T47D (cell line): ENCODE measurements at regions not wholly inside any gene's neighbourhood (a gene's known extent, or its start where the extent isn't known, plus 50 kb on each side); places are given as distances from the start of the nearest gene placed in this dataset.
A peak's percentile ranks its signal among the peaks of the same experiment; 100 is the strongest.

Source experiments
- DNase-seq, 2 experiments: peaks; one replicate each; pipeline versions ENCODE4 v3.0.0 to v3.0.0-alpha.2; 2011 to 2012; ENCODE audit warnings: low read depth in 1 of 2, low spot score in 1 of 2
- JUND ChIP-seq: IDR thresholded peaks from 2 replicates; pipeline ENCODE4 v1.6.1; 2012; ENCODE audit warnings: low read depth
- in situ Hi-C: cut with HindIII; loops from 2 replicates; pipeline ENCODE4 v1.10.0; 2016; ENCODE audit warnings: low sequenced_read_pairs, low pct_unique_long_range_greater_than_20kb

- in situ Hi-C loops: no loop called here
- no peak for TF ChIP-seq JUND
- DNase-seq: no peak
Measured at GRCh38 chr19:31147234-31147633, 202.0 kb downstream of the TSHZ3 start.

GRCh38 chr19:31146546-31147183 lies 202.6 kb downstream of the TSHZ3 start:
- TF ChIP-seq JUND: no peak
- in situ Hi-C loops: no loop called here
- no peak for DNase-seq

- TF ChIP-seq JUND: no peak
Measured at GRCh38 chr19:31146015-31146414, 203.2 kb downstream of the TSHZ3 start.

GRCh38 chr19:31145007-31145406 lies 204.2 kb downstream of the TSHZ3 start:
- in situ Hi-C loops: no loop called here
- no peak for DNase-seq
- TF ChIP-seq JUND: no peak

More at GRCh38 chr19:31146015-31146414, 203.2 kb downstream of the TSHZ3 start:
- in situ Hi-C loops: no loop called here
- no peak for DNase-seq

GRCh38 chr19:31144075-31144870 lies 205.0 kb downstream of the TSHZ3 start:
- no peak for DNase-seq

GRCh38 chr19:31141301-31141700 lies 207.9 kb downstream of the TSHZ3 start:
- TF ChIP-seq JUND: no peak
- DNase-seq: no peak
- in situ Hi-C loops: no loop called here

More at GRCh38 chr19:31144075-31144870, 205.0 kb downstream of the TSHZ3 start:
- TF ChIP-seq JUND: no peak
- in situ Hi-C loops: no loop called here

GRCh38 chr19:31140717-31141116 lies 208.5 kb downstream of the TSHZ3 start:
- no peak for DNase-seq
- TF ChIP-seq JUND: no peak
- in situ Hi-C loops: no loop called here

- in situ Hi-C loops: no loop called here
- DNase-seq: no peak
- TF ChIP-seq JUND: no peak
Measured at GRCh38 chr19:31139871-31140505, 209.2 kb downstream of the TSHZ3 start.

GRCh38 chr19:31138077-31138476 lies 211.2 kb downstream of the TSHZ3 start:
- in situ Hi-C loops: no loop called here
- no peak for TF ChIP-seq JUND

GRCh38 chr19:31135841-31136240 lies 213.4 kb downstream of the TSHZ3 start:
- in situ Hi-C loops: no loop called here
- TF ChIP-seq JUND: no peak
- DNase-seq: no peak

More at GRCh38 chr19:31138077-31138476, 211.2 kb downstream of the TSHZ3 start:
- no peak for DNase-seq

GRCh38 chr19:31132753-31133110 lies 216.5 kb downstream of the TSHZ3 start:
- in situ Hi-C loops: no loop called here
- DNase-seq: no peak
- TF ChIP-seq JUND: 0 out of 2 replicates have a peak, but pooled peaks have one; percentile 6

GRCh38 chr19:31128291-31128690 lies 220.9 kb downstream of the TSHZ3 start:
- TF ChIP-seq JUND: no peak
- in situ Hi-C loops: no loop called here

More at GRCh38 chr19:31128291-31128690, 220.9 kb downstream of the TSHZ3 start:
- no peak for DNase-seq
